GM19463 (cell line): ENCODE measurements at regions not wholly inside any gene's neighbourhood (a gene's known extent, or its start where the extent isn't known, plus 50 kb on each side); places are given as distances from the start of the nearest gene placed in this dataset.
A peak's percentile ranks its signal among the peaks of the same experiment; 100 is the strongest.
"Not testable (repeated sequence)": the region's sequence is repeated elsewhere in the genome, so short reads cannot be mapped to it uniquely, and the experiment has no call there.

Source experiments
- ATAC-seq: cut with Tn5 transposase; IDR thresholded peaks from one replicate; pipeline ENCODE4 v1.9.1; 2021; ENCODE audit warnings: mild to moderate bottlenecking, moderate library complexity; ENCODE audit not compliant: unreplicated experiment

GRCh38 chr4:127379499-127379898 is 253.3 kb upstream of the INTU start:
- ATAC-seq = no peak

GRCh38 chr4:127379948-127380347 is 252.8 kb upstream of the INTU start:
- not testable (repeated sequence) for ATAC-seq

GRCh38 chr4:127383666-127384065 is 249.1 kb upstream of the INTU start:
- no peak for ATAC-seq

- no peak for ATAC-seq
These were observed 238.2 kb upstream of the INTU start for GRCh38 chr4:127394516-127394915.

- ATAC-seq = no peak
These were observed 232.5 kb upstream of the INTU start for GRCh38 chr4:127400276-127400675.

- peak; percentile 92 for ATAC-seq
These were observed 231.9 kb upstream of the INTU start for GRCh38 chr4:127400731-127401346.

- no peak for ATAC-seq
These were observed 229.2 kb upstream of the INTU start for GRCh38 chr4:127403471-127404084.

- no peak for ATAC-seq
These were observed 226.6 kb upstream of the INTU start for GRCh38 chr4:127406187-127406586.

- ATAC-seq = not testable (repeated sequence)
These were observed 225.2 kb upstream of the INTU start for GRCh38 chr4:127407572-127407971.

GRCh38 chr4:127410201-127410600 is 222.6 kb upstream of the INTU start:
- no peak for ATAC-seq

GRCh38 chr4:127410644-127411043 is 222.1 kb upstream of the INTU start:
- no peak for ATAC-seq

GRCh38 chr4:127414951-127415606 is 217.7 kb upstream of the INTU start:
- no peak for ATAC-seq

GRCh38 chr4:127416115-127416514 is 216.6 kb upstream of the INTU start:
- no peak for ATAC-seq

- ATAC-seq = no peak
These were observed 214.7 kb upstream of the INTU start for GRCh38 chr4:127417885-127418535.

- no peak for ATAC-seq
These were observed 213.3 kb upstream of the INTU start for GRCh38 chr4:127419431-127419830.

GRCh38 chr4:127421437-127421836 is 211.3 kb upstream of the INTU start:
- no peak for ATAC-seq

GRCh38 chr4:127425202-127425845 is 207.4 kb upstream of the INTU start:
- no peak for ATAC-seq

GRCh38 chr4:127425851-127426250 is 206.9 kb upstream of the INTU start:
- ATAC-seq = no peak

GRCh38 chr4:127441571-127441970 is 191.2 kb upstream of the INTU start:
- ATAC-seq = no peak

GRCh38 chr4:127445471-127445870 is 187.3 kb upstream of the INTU start:
- no peak for ATAC-seq

GRCh38 chr4:127446427-127446885 is 186.3 kb upstream of the INTU start:
- no peak for ATAC-seq
